ENCODE measurements at regions not wholly inside any gene's neighbourhood (a gene's known extent, or its start where the extent isn't known, plus 50 kb on each side); places are given as distances from the start of the nearest gene placed in this dataset.

GRCh38 chr12:13534242-13534641, 337.7 kb downstream of the EMP1 start:
- FAIRE-seq (no peak), DNase-seq (ENCODE audit: low spot score) (no peak), ATAC-seq (no peak)
- no peak overlapping the region for H3K27ac ChIP-seq (ENCODE audit: extremely low read length, insufficient read depth, low read length)
- H3K4me3 ChIP-seq (replicated peaks in 1 of 3; ENCODE audit: insufficient read depth in 1 of 3, low read depth in 2 of 3, low read length in 3 of 3) = no peak overlapping the region
- H2AFZ ChIP-seq (ENCODE audit: low read length) = peak overlapping the region; percentile 58
- H4K20me1 ChIP-seq (ENCODE audit: insufficient read depth, low read length) = no peaks in the 10 kb centered on the region
- H3K9me3 ChIP-seq (ENCODE audit: low read length) = no peaks in the 10 kb centered on the region
- no TSS peak for BruUV-seq (replicated peaks)
- 86% methylated on average over 3 of the region's 3 CpGs for WGBS (ENCODE audit: low lambda C conversion rate)
- H3K4me1 ChIP-seq (ENCODE audit: insufficient read depth, low read length) = no peaks in the 10 kb centered on the region
- TF ChIP-seq SNAPC4 (CRISPR knock-in tag; IDR thresholded peaks at IDR 0.05) (no peak), ZNF552 (CRISPR knock-in tag; IDR thresholded peaks at IDR 0.05; ENCODE audit: borderline replicate concordance) (no peak), DMTF1 (CRISPR knock-in tag; IDR thresholded peaks at IDR 0.05) (no peak), YEATS2 (CRISPR knock-in tag; IDR thresholded peaks at IDR 0.05; ENCODE audit: borderline replicate concordance) (no peak), TCF7L2 (IDR thresholded peaks at IDR 0.05; ENCODE audit: low read depth, low read length) (no peak), CEBPG (CRISPR knock-in tag; IDR thresholded peaks at IDR 0.05) (no peak), ESRRA (CRISPR knock-in tag; IDR thresholded peaks at IDR 0.05; ENCODE audit: low read depth) (no peak), U2AF1 (optimal IDR thresholded peaks at IDR 0.05; ENCODE audit: low read depth, low read length) (no peak), ZNF17 (CRISPR knock-in tag; IDR thresholded peaks at IDR 0.05) (no peak), FOSL1 (CRISPR knock-in tag; IDR thresholded peaks at IDR 0.05; ENCODE audit: borderline replicate concordance) (no peak), SMAD3 (CRISPR knock-in tag; IDR thresholded peaks at IDR 0.05) (no peak), ZNF850 (CRISPR knock-in tag; conservative IDR thresholded peaks at IDR 0.05) (no peak), CREB1 (IDR thresholded peaks at IDR 0.05) (no peak), CREB1 (CRISPR knock-in tag; IDR thresholded peaks at IDR 0.05) (no peak), RNF2 (conservative IDR thresholded peaks at IDR 0.05; ENCODE audit: low read depth) (no peak), ZNF615 (CRISPR knock-in tag; IDR thresholded peaks at IDR 0.05; ENCODE audit: borderline replicate concordance) (no peak), KLF12 (CRISPR knock-in tag; IDR thresholded peaks at IDR 0.05; ENCODE audit: borderline replicate concordance) (no peak), ZNF7 (CRISPR knock-in tag; IDR thresholded peaks at IDR 0.05) (no peak)
- no peaks in the 10 kb centered on the region for H3K79me2 ChIP-seq (ENCODE audit: insufficient read depth, low read length)
- H3K9ac ChIP-seq (ENCODE audit: insufficient read depth, low read depth, low read length) = no peak overlapping the region
- intact Hi-C loops (cut with micrococcal nuclease; ENCODE audit: unreplicated experiment) (loop anchor here (10.0 kb wide), 1 partner anchor 131 kb away; no protein-coding TSS in a partner anchor), in situ Hi-C loops (cut with HindIII; ENCODE audit: extremely low pct_ligation_motif_present, low pct_unique_long_range_greater_than_20kb) (loop anchor here (10.0 kb wide), 1 partner anchor 259 kb away; no protein-coding TSS in a partner anchor)
- H3K4me2 ChIP-seq (ENCODE audit: low read depth, low read length) = no peak overlapping the region
- CTCF ChIA-PET (ENCODE audit: low intra/inter-chr PET ratio, low total read pairs) = no interaction called here
- H3K36me3 ChIP-seq (replicated peaks in 1 of 2; ENCODE audit: control insufficient read depth in 1 of 2, insufficient read depth in 2 of 2, low read length in 2 of 2) = no peaks in the 10 kb centered on the region
- H3K27me3 ChIP-seq (ENCODE audit: control insufficient read depth in 1 of 2, insufficient read depth in 2 of 2, low read length in 2 of 2) = peaks cover 0 to 2% of the 10 kb centered on the region in 2 experiments; a peak in 1 of 5 replicates
- POLR2A ChIA-PET = no interaction called here

All from HepG2 (cell line).